ENCODE measurements at regions not wholly inside any gene's neighbourhood (a gene's known extent, or its start where the extent isn't known, plus 50 kb on each side); places are given as distances from the start of the nearest gene placed in this dataset.
"Not testable (repeated sequence)": the region's sequence is repeated elsewhere in the genome, so short reads cannot be mapped to it uniquely, and the experiment has no call there.

GRCh38 chr3:154898443-154898842, 181.7 kb upstream of the MME start:
- DNase-seq = no peak

- no peak for DNase-seq
Measured at GRCh38 chr3:154893813-154894212, 186.3 kb upstream of the MME start.

DNA sequence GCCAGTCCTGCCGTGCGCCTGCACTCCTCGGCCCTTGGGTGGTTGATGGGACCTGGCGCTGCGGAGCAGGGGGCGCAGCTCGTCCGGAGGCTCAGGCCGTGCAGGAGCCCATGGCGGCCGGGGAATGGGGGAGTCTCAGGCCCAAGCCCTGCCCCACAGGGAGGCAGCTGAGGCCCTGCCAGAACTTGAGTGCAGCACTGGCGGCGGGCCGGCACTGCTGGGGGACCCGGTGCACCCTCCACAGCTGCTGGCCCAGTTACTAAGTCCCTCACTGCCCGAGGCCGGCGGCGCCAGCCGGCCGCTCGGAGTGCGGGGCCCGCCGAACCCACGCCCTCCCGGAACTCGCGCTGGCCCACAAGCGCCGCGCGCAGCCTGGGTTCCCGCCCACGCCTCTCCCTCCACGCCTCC, 190.9 kb upstream of the MME start:
- no peak for DNase-seq

DNA sequence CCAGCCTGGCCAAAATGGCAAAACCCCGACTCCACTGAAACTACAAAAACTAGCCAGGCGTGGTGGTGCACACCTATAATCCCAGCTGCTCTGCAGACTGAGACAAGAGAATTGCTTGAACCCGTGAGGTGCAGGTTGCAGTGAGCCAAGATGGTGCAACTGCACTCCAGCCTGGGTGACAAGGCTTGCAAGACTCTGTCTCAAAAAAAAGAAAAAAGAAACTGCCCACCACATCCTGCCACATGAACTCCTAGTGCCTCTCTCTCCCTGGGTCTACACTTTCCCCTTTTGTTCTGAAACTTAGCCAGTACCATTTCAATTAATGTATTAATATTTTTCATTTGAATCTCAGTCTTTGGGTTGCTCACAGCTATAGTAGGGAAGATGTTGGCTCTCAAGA, 192.2 kb upstream of the MME start:
- DNase-seq = no peak

- no peak for DNase-seq
Measured at GRCh38 chr3:154886437-154886836, 193.7 kb upstream of the MME start.

GRCh38 chr3:154885418-154885817, 194.7 kb upstream of the MME start:
- DNase-seq = no peak

GRCh38 chr3:154884952-154885351, 195.2 kb upstream of the MME start:
- no peak for DNase-seq

GRCh38 chr3:154875142-154875541, 205.0 kb upstream of the MME start:
- no peak for DNase-seq

DNA sequence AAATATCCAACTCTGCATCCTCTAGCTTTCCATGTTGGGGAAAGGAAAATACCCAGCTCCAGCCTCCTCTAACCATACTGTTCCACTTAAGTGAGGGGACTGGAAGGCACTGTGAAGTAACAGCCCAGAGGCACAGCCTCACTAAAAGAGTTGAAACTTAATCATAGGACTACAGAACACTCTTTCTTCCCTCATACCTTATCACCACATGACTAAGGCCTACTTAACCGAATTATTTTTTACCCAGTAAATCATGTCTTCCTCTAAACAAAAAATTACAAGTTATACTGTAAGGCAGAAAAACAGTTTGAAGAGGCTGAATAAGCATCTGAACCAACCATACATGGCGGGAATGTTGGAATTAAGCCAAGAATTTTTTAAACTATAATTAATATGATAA, 207.4 kb upstream of the MME start:
- no peak for DNase-seq

DNA sequence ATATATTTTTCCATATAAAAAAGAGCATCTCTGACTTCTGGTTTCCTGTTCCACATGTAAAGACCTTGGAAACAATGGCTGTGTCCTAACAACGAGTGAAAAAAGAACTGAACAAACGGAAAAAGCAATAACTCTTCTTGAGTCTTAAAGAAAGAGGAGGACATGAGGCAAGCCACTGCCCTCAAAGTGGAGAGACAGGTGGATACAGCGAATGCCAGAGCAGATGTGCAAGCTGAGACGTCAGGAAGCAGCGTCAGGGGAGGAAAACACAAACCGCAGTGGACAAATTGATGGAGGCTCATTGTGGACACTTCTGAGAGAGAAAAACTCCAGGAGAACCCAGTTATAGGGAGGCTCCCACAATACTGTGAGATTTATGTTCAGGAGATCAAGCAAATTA, 208.0 kb upstream of the MME start:
- DNase-seq = no peak

GRCh38 chr3:154864947-154865346, 215.2 kb upstream of the MME start:
- DNase-seq = no peak

GRCh38 chr3:154862265-154862664, 217.9 kb upstream of the MME start:
- DNase-seq = no peak

DNA sequence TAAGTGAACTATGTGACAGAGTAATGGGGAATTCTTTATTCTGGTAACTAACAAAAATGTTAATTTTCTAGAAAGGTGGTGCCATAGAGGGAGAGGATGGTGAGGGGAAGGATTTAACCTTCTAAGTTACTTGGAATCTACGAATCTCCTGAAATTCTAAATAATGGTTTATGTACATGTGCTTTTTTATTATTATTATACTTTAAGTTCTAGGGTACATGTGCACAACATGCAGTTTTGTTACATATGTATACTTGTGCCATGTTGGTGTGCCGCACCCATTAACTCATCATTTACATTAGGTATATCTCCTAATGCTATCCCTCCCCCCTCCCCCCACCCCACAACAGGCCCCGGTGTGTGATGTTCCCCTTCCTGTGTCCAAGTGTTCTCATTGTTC, 227.1 kb upstream of the MME start:
- not testable (repeated sequence) for DNase-seq

DNA sequence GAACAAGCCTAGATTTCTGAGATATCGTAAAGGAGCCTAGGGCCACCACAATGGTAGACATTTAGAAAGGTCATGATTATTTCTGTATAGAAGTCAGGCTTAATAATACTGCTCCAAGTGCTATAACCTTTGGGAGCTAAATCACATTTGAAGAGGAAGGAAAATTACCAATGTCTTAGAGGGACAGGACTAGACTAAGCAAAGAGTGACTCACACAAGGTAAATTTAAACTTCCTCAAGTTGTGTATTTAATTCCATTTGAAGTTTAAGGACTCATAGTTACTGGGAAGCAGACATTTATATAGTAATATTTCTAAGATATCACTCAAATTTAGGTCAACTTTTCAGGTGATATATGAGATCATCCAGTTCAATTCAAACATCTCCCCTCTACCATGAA, 227.6 kb upstream of the MME start:
- DNase-seq = no peak

GRCh38 chr3:154851644-154852043, 228.5 kb upstream of the MME start:
- no peak for DNase-seq

DNA sequence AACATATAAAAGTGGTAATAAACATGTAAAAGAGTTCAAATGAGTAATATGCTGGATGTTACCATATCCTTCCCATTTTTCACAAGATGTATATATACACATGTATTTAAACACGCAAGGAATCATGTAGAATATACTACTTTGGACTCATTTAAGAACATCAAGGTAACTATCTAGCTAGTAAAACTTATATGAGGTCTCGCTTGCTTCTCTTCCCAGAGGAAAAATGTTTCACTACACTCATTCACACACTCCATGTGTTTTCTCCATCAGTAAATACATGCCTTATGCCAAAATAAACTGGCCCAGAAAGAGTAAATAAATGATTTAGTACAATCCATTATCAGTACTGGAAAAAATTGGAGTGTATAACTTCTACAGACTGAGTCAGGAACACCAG, 229.2 kb upstream of the MME start:
- DNase-seq = no peak

GRCh38 chr3:154849408-154849807, 230.7 kb upstream of the MME start:
- DNase-seq = no peak

GRCh38 chr3:154844863-154845262, 235.3 kb upstream of the MME start:
- no peak for DNase-seq

GRCh38 chr3:154843647-154844046, 236.5 kb upstream of the MME start:
- no peak for DNase-seq

DNA sequence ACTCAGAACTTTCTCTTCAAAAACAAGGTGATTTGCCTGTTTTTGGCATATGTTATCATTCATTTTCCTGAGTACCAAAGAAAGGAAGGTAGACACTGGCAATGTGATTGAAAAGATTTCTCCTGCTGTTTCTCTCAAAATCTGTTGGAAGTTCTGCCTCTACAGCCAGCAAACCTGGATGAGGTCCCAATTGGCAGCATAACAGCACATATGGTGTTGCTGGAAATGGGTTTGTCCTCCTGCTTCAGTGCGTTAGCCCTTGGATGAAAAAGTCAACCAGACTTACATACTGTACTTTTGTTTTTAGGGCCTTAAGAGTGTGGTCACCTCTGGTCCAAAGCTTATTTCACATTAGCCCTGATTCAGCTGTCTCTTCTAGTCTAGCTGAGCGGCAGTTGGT, 237.6 kb upstream of the MME start:
- no peak for DNase-seq

DNA sequence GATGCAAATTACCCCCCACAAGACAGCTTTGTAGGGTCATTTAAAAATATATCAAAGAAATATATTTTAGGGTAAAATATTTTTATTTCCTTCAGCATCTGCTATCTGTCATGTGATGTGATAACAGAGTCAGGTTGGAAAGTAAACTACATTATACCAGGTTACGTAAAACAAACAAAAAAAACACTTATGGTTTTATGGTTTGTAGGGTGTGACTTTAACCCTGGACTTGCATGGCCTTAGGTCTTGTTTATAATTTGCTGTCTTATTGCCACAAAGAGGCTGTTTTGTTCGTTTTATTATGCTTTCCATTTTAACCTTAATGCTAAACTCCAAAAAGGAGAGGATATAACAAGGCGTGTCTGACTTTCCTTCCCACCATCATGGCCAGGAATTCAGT, 244.5 kb upstream of the MME start:
- DNase-seq = no peak

DNA sequence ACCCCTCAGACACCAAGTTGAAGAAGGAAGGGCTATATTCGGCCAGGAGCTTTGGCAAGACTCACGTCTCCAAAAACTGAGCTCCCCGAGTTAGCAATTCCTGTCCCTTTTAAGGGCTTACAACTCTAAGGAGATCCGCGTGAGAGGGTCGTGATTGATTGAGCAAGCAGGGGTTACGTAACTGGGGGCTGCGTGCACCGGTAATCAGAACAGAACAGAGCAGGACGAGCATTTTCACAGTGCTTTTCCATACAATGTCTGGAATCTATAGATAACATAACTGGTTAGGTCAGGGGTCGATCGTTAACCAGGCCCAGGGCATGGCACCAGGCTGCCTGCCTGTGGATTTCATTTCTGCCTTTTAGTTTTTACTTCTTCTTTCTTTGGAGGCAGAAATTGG, 245.3 kb upstream of the MME start:
- not testable (repeated sequence) for DNase-seq

DNA sequence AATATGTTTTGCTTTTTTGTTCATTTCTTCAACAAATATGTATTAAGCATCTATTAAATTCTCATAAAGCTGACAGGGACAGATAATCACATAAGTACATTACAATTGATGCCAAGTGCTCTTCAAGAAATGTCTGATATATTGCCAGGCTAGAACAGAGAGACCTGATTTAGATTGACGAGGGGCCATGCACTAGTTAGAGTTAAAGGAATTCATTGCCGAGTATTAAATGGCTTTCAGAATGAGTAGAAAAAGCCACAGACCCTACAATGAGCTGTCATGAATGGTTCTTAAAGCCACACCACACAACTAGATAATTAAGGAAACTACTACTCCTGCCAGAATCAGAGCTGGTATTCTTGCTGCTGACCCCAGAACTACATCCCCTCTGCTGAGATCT, 250.2 kb upstream of the MME start:
- no peak for DNase-seq

GRCh38 chr3:154819491-154819890, 260.6 kb upstream of the MME start:
- DNase-seq = no peak

GRCh38 chr3:154818676-154819255, 261.4 kb upstream of the MME start:
- DNase-seq = no peak

GRCh38 chr3:154810017-154810416, 270.1 kb upstream of the MME start:
- DNase-seq = not testable (repeated sequence)

Data from CD4-positive, alpha-beta T cell treated with Interleukin-21 for 1 hour (primary cell).